Tibial nerve (tissue), 4 donors: ENCODE measurements at regions not wholly inside any gene's neighbourhood (a gene's known extent, or its start where the extent isn't known, plus 50 kb on each side); places are given as distances from the start of the nearest gene placed in this dataset.

Source experiments
- CTCF ChIP-seq, 5 experiments: fragments of 200-600 bp in 3 of 5; fragments of 450-650 bp in 2 of 5; sonication (generic) in 3 of 5; IDR thresholded peaks; one replicate each; pipeline ENCODE4 v1.5.1; 2016 to 2019; ENCODE audit warnings: antibody characterized with exemption in 5 of 5, mild to moderate bottlenecking in 3 of 5, moderate library complexity in 2 of 5
- EP300 ChIP-seq, 2 donors: sonication (generic); formaldehyde crosslinking; IDR thresholded peaks; one replicate each; pipeline ENCODE4 v1.6.1; 2017; ENCODE audit warnings: antibody characterized with exemption in 2 of 2, mild to moderate bottlenecking in 1 of 2
- POLR2A ChIP-seq, 2 donors: fragments of 450-650 bp; IDR thresholded peaks; one replicate each; pipeline ENCODE4 v1.6.1; 2017; ENCODE audit warnings: antibody characterized with exemption in 2 of 2, mild to moderate bottlenecking in 2 of 2, moderate library complexity in 2 of 2

GRCh38 chr3:152176241-152176640, 92.5 kb upstream of the MBNL1 start:
- TF ChIP-seq POLR2A (IDR thresholded peaks at IDR 0.05) = no peak
- no peak for TF ChIP-seq CTCF (IDR thresholded peaks at IDR 0.05)
- no peak for TF ChIP-seq EP300 (IDR thresholded peaks at IDR 0.05)
